ENCODE measurements at regions not wholly inside any gene's neighbourhood (a gene's known extent, or its start where the extent isn't known, plus 50 kb on each side); places are given as distances from the start of the nearest gene placed in this dataset.

GRCh38 chr3:16693820-16694219, 88.6 kb upstream of the DAZL start:
- TF ChIP-seq CTCF (conservative IDR thresholded peaks at IDR 0.05; ENCODE audit: low read length): no peak
- TF ChIP-seq EZH2phosphoT487 (IDR thresholded peaks at IDR 0.05; ENCODE audit: borderline replicate concordance): no peak

Measured in Loucy (cell line).